ENCODE measurements at regions not wholly inside any gene's neighbourhood (a gene's known extent, or its start where the extent isn't known, plus 50 kb on each side); places are given as distances from the start of the nearest gene placed in this dataset.
A peak's percentile ranks its signal among the peaks of the same experiment; 100 is the strongest.
"Not testable (repeated sequence)": the region's sequence is repeated elsewhere in the genome, so short reads cannot be mapped to it uniquely, and the experiment has no call there.

DNA sequence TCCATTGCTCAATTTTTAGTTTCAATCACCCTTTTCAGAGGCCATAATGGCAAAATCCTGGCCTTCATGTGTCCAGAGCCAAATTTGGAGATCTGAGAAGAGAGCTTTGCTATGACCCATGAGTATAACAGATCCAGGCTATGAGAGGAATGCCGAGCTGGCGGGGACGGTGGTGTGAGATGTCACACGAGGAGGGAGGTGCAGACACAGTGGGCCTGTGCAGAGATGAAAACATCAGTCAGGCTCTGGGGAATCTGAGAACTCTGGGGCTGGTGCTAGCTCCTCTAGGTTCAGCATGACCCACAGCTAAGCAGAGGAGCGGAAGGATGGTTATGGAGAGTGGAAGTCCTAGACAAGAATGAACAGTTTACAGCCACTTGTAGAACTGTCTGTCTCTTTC is 398.3 kb upstream of the ATP10A start:
- Histone ChIP-seq H3K27ac (ENCODE audit: low read depth, low read length) (no peak overlapping the region), H3K9ac (ENCODE audit: low read depth, low read length) (no peak overlapping the region), H3K9me3 (ENCODE audit: insufficient read depth, low read depth, low read length) (no peaks in the 10 kb centered on the region), H3K4me3 (ENCODE audit: low read length) (no peak overlapping the region), H3K27me3 (ENCODE audit: insufficient read depth, low read length) (no peaks in the 10 kb centered on the region), H3K36me3 (ENCODE audit: insufficient read depth, low read length) (no peaks in the 10 kb centered on the region), H3K4me1 (ENCODE audit: insufficient read depth, low read length) (no peaks in the 10 kb centered on the region; the same call in 1 of the 2 replicates)
- 87% methylated on average over 5 of the region's 5 CpGs for WGBS

DNA sequence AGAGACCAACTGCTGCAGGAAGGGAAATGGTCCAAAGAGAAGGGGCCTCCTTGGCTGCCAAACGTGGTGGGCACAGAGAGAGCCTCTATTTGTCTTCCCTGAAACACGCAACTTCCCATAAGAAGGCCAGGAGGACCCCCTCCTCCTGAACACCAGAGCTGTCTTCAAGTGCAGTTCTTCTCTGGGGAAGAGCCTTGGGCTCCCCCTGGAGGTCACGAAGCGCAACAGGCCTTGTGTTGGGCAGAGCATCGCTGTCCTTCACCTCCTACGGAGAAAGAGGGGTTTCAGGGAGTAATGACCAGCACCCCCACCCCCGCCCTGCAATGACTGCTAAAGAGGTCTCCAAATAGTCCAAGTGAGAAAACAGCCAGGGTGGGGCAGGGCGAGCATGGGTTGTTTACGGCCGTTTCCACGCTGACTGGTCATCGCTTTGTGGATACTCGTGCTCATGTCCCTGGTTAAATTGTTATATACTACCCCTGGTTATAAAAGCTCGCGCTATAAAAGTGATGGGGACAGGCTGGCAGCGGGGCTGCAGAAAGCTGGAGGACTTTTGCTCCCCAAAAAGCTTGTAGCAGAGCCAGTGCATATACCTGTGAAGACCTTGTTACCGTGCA is 397.5 kb upstream of the ATP10A start:
- 54% methylated on average over 17 of the region's 17 CpGs for WGBS
- Histone ChIP-seq H3K36me3 (ENCODE audit: insufficient read depth, low read length) (no peaks in the 10 kb centered on the region), H3K27ac (ENCODE audit: low read depth, low read length) (no peak overlapping the region), H3K27me3 (ENCODE audit: insufficient read depth, low read length) (no peaks in the 10 kb centered on the region), H3K9me3 (ENCODE audit: insufficient read depth, low read depth, low read length) (no peaks in the 10 kb centered on the region), H3K9ac (ENCODE audit: low read depth, low read length) (no peak overlapping the region), H3K4me3 (ENCODE audit: low read length) (no peak overlapping the region), H3K4me1 (ENCODE audit: insufficient read depth, low read length) (no peaks in the 10 kb centered on the region; the same call in 1 of the 2 replicates)

DNA sequence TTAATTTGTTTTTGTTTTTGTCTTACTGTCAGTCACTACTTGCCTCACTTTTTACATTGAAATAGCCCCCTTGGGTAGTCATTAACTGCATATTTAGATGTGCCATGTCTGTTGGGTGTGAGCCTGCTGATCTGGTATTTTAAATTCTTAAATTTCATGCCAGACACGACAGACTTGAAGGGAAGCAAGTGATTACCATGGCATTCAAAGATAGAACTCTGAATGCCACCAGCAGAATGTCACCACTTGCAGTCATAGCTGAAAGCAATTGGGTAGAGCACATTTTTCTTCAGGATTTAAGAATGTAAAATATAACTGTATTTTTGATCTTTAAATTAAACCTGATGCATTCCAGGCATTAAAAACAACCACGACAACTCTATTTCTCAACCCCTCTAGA is 396.5 kb upstream of the ATP10A start:
- Histone ChIP-seq H3K4me3 (ENCODE audit: low read length) (no peak overlapping the region), H3K27ac (ENCODE audit: low read depth, low read length) (no peak overlapping the region), H3K4me1 (ENCODE audit: insufficient read depth, low read length) (no peaks in the 10 kb centered on the region; the same call in 1 of the 2 replicates), H3K9me3 (ENCODE audit: insufficient read depth, low read depth, low read length) (no peaks in the 10 kb centered on the region), H3K9ac (ENCODE audit: low read depth, low read length) (no peak overlapping the region), H3K36me3 (ENCODE audit: insufficient read depth, low read length) (no peaks in the 10 kb centered on the region), H3K27me3 (ENCODE audit: insufficient read depth, low read length) (no peaks in the 10 kb centered on the region)
- 83% methylated on average over 2 of the region's 2 CpGs for WGBS

- peaks cover 14% of the 10 kb centered on the region for H3K4me1 ChIP-seq (ENCODE audit: insufficient read depth, low read length)
- not testable (repeated sequence) for H3K27me3 ChIP-seq (ENCODE audit: insufficient read depth, low read length); H3K9ac ChIP-seq (ENCODE audit: low read depth, low read length); H3K9me3 ChIP-seq (ENCODE audit: insufficient read depth, low read depth, low read length); H3K27ac ChIP-seq (ENCODE audit: low read depth, low read length); H3K4me3 ChIP-seq (ENCODE audit: low read length); H3K36me3 ChIP-seq (ENCODE audit: insufficient read depth, low read length)
- 94% methylated on average over 11 of the region's 11 CpGs for WGBS
Observed at GRCh38 chr15:26244782-26245181, 381.7 kb upstream of the ATP10A start.

- Histone ChIP-seq H3K4me3 (ENCODE audit: low read length) (no peak overlapping the region), H3K27me3 (ENCODE audit: insufficient read depth, low read length) (no peaks in the 10 kb centered on the region), H3K4me1 (ENCODE audit: insufficient read depth, low read length) (peaks cover 14% of the 10 kb centered on the region), H3K27ac (ENCODE audit: low read depth, low read length) (peak overlapping the region; percentile 91), H3K36me3 (ENCODE audit: insufficient read depth, low read length) (no peaks in the 10 kb centered on the region), H3K9me3 (ENCODE audit: insufficient read depth, low read depth, low read length) (no peaks in the 10 kb centered on the region), H3K9ac (ENCODE audit: low read depth, low read length) (no peak overlapping the region)
- 100% methylated on average over 1 of the region's 1 CpG for WGBS
Observed at GRCh38 chr15:26243382-26243781, 380.3 kb upstream of the ATP10A start.

DNA sequence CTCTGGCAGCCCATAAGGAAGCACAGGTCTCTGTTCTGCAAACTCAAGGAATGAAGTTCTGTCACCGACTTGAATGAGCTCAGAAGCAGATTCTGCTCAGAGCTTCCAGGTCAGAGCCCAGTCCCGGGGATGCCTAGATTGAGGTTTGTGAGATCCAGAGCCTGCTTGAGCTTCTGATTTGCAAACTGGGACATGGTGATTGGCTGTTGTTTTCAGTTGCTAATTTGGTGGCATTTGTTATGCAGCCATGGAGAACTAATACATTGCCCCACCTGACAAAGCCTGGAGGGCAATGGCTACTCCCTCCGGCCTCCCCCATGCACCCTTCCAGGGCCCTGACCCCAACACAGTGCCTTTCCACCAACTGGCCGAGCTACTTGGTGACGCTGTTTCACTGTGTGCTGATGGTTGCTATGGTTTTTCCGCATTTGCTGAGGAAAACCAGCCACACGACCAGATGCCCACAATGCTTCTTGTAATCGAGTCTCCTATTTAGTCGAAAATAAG is 379.5 kb upstream of the ATP10A start:
- H3K4me3 ChIP-seq (ENCODE audit: low read length) = no peak overlapping the region
- no peaks in the 10 kb centered on the region for H3K27me3 ChIP-seq (ENCODE audit: insufficient read depth, low read length)
- peaks cover 14% of the 10 kb centered on the region for H3K4me1 ChIP-seq (ENCODE audit: insufficient read depth, low read length)
- H3K9me3 ChIP-seq (ENCODE audit: insufficient read depth, low read depth, low read length) = no peaks in the 10 kb centered on the region
- H3K36me3 ChIP-seq (ENCODE audit: insufficient read depth, low read length) = no peaks in the 10 kb centered on the region
- no peak overlapping the region for H3K9ac ChIP-seq (ENCODE audit: low read depth, low read length)
- H3K27ac ChIP-seq (ENCODE audit: low read depth, low read length) = peak overlapping the region; percentile 91
- WGBS = 63% methylated on average over 9 of the region's 9 CpGs

- no peaks in the 10 kb centered on the region for H3K36me3 ChIP-seq (ENCODE audit: insufficient read depth, low read length)
- no peaks in the 10 kb centered on the region for H3K27me3 ChIP-seq (ENCODE audit: insufficient read depth, low read length)
- H3K4me1 ChIP-seq (ENCODE audit: insufficient read depth, low read length) = peaks cover 46% of the 10 kb centered on the region
- peak overlapping the region; percentile 53 for H3K9ac ChIP-seq (ENCODE audit: low read depth, low read length)
- 15% methylated on average over 3 of the region's 3 CpGs for WGBS
- H3K4me3 ChIP-seq (ENCODE audit: low read length) = peak overlapping the region; percentile 18
- no peaks in the 10 kb centered on the region for H3K9me3 ChIP-seq (ENCODE audit: insufficient read depth, low read depth, low read length)
- peak overlapping the region; percentile 93 for H3K27ac ChIP-seq (ENCODE audit: low read depth, low read length)
Observed at GRCh38 chr15:26235864-26236263, 372.7 kb upstream of the ATP10A start.

GRCh38 chr15:26234976-26235767 is 372.0 kb upstream of the ATP10A start:
- no peaks in the 10 kb centered on the region for H3K9me3 ChIP-seq (ENCODE audit: insufficient read depth, low read depth, low read length)

GRCh38 chr15:26232691-26233090 is 369.6 kb upstream of the ATP10A start:
- Histone ChIP-seq H3K4me3 (ENCODE audit: low read length) (no peak overlapping the region), H3K36me3 (ENCODE audit: insufficient read depth, low read length) (no peaks in the 10 kb centered on the region), H3K9ac (ENCODE audit: low read depth, low read length) (no peak overlapping the region), H3K4me1 (ENCODE audit: insufficient read depth, low read length) (peaks cover 48% of the 10 kb centered on the region), H3K9me3 (ENCODE audit: insufficient read depth, low read depth, low read length) (peaks cover 7% of the 10 kb centered on the region), H3K27me3 (ENCODE audit: insufficient read depth, low read length) (no peaks in the 10 kb centered on the region), H3K27ac (ENCODE audit: low read depth, low read length) (no peak overlapping the region; the same call in 1 of the 2 replicates)

More at GRCh38 chr15:26234976-26235767, 372.0 kb upstream of the ATP10A start:
- Histone ChIP-seq H3K4me3 (ENCODE audit: low read length) (peak overlapping the region; percentile 18), H3K36me3 (ENCODE audit: insufficient read depth, low read length) (no peaks in the 10 kb centered on the region), H3K4me1 (ENCODE audit: insufficient read depth, low read length) (peaks cover 48% of the 10 kb centered on the region), H3K27me3 (ENCODE audit: insufficient read depth, low read length) (no peaks in the 10 kb centered on the region), H3K27ac (ENCODE audit: low read depth, low read length) (peak overlapping the region; percentile 93), H3K9ac (ENCODE audit: low read depth, low read length) (peak overlapping the region; percentile 53)
- 26% methylated on average over 15 of the region's 15 CpGs for WGBS

DNA sequence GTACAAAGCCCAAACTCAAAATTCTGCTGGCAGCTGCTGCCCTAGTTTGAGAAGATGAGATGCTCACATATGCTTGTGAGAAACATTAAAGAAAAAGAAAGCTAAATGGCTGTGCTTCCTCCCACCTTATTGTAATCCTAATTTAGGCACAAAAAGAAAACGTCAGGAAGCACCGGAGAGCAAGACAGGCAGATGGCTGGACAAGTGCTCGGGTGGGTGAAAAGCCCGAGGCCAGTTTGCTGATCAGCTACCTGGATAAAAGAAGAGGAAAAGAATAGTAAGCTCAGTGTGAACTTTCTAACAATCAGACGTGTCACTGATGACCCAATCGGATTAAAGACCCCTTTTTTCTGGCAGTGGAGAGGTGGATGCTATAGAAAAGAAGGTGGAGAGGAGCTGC is 368.0 kb upstream of the ATP10A start:
- WGBS = 52% methylated on average over 6 of the region's 6 CpGs
- Histone ChIP-seq H3K27ac (ENCODE audit: low read depth, low read length) (0 out of 2 replicates have a peak overlapping the region, but pooled peaks have one; percentile 28), H3K4me3 (ENCODE audit: low read length) (no peak overlapping the region), H3K9ac (ENCODE audit: low read depth, low read length) (no peak overlapping the region), H3K4me1 (ENCODE audit: insufficient read depth, low read length) (peaks cover 42% of the 10 kb centered on the region), H3K36me3 (ENCODE audit: insufficient read depth, low read length) (no peaks in the 10 kb centered on the region), H3K27me3 (ENCODE audit: insufficient read depth, low read length) (no peaks in the 10 kb centered on the region), H3K9me3 (ENCODE audit: insufficient read depth, low read depth, low read length) (peaks cover 15% of the 10 kb centered on the region)

DNA sequence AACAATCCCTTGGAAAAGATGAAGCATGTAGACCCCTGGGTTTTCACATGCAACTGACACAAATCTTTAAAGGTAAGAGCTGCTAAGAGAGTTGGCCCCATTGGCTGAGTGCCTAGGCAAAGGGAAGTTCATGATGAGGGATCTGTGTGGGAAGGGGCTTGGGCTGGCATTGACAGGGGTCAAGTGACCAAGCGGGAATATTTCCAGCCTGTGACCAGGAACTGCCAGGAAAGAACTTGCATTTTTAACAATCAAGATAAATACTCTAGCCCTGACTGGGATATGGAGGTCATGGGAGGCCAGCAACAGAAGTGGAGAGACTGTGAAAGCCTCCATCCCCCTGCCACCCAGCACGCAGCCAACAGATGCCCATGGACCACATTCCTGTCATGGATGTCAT is 361.1 kb upstream of the ATP10A start:
- no peak overlapping the region for H3K27ac ChIP-seq (ENCODE audit: low read depth, low read length)
- 94% methylated on average over 2 of the region's 2 CpGs for WGBS
- no peaks in the 10 kb centered on the region for H3K4me1 ChIP-seq (ENCODE audit: insufficient read depth, low read length)
- no peak overlapping the region for H3K4me3 ChIP-seq (ENCODE audit: low read length)
- no peak overlapping the region for H3K9ac ChIP-seq (ENCODE audit: low read depth, low read length)
- no peaks in the 10 kb centered on the region for H3K27me3 ChIP-seq (ENCODE audit: insufficient read depth, low read length)
- H3K9me3 ChIP-seq (ENCODE audit: insufficient read depth, low read depth, low read length) = peaks cover 15% of the 10 kb centered on the region
- H3K36me3 ChIP-seq (ENCODE audit: insufficient read depth, low read length) = no peaks in the 10 kb centered on the region

Data from HUES64 (cell line).